A549 (cell line): ENCODE measurements at regions not wholly inside any gene's neighbourhood (a gene's known extent, or its start where the extent isn't known, plus 50 kb on each side); places are given as distances from the start of the nearest gene placed in this dataset.

Experiments
- ATAC-seq, 2 experiments: fragments of 200-7000 bp in 1 of 2; fragments of >200 bp in 1 of 2; cut with Nextera tagmentation in 1 of 2; cut with Tn5 transposase in 1 of 2; 3 replicates each; pipeline versions ENCODE4 v1.8.0 to v1.9.1; 2018 to 2020; ENCODE audit warnings: mild to moderate bottlenecking in 1 of 2, moderate library complexity in 1 of 2
- CTCF ChIA-PET: fragments of 300-600 bp; sonication (Branson Sonifier 250); formaldehyde crosslinking; extraction: SDS; loops from one replicate; lab custom pipeline; 2021; ENCODE audit warnings: antibody characterized with exemption, inconsistent platforms; lab: Yijun Ruan, JAX
- POLR2A ChIA-PET: fragments of 350-600 bp; formaldehyde crosslinking; extraction: SDS; loops from one replicate; lab custom pipeline; 2021; ENCODE audit warnings: antibody characterized with exemption, inconsistent platforms; lab: Yijun Ruan, JAX
- DNase-seq, 2 experiments: peaks; one replicate each; pipeline versions ENCODE4 v3.0.0 to v3.0.0-alpha.2; 2011 to 2016; ENCODE audit warnings: low read depth in 1 of 2, low spot score in 1 of 2
- FAIRE-seq: peaks from 2 replicates; lab custom pipeline; 2011; peaks lifted over from hg19 to GRCh38; lab: Jason Lieb, UNC
- H3K27ac ChIP-seq, 2 experiments: fragments of >200 bp; sonication (Bioruptor Twin); formaldehyde crosslinking; 3 replicates each; pipeline ENCODE4 v1.5.1; 2016 to 2017
- H3K4me1 ChIP-seq: fragments of >200 bp; sonication (Bioruptor Twin); formaldehyde crosslinking; 3 replicates; pipeline ENCODE4 v1.6.1; 2016
- H3K4me2 ChIP-seq: fragments of >200 bp; sonication (Bioruptor Twin); formaldehyde crosslinking; 3 replicates; pipeline ENCODE4 v1.6.1; 2016
- H3K4me3 ChIP-seq: fragments of >200 bp; sonication (Bioruptor Twin); formaldehyde crosslinking; 3 replicates; pipeline ENCODE4 v1.5.1; 2016
- H3K9me3 ChIP-seq: fragments of >200 bp; sonication (Bioruptor Twin); formaldehyde crosslinking; 3 replicates; pipeline ENCODE4 v1.6.1; 2016
- ATOH8 ChIP-seq: fragments of 250-450 bp; sonication (Bioruptor Pico); IDR thresholded peaks from 2 replicates; pipeline ENCODE4 v1.5.0; 2020; ENCODE audit warnings: low read depth, mild to moderate bottlenecking, moderate library complexity
- BHLHE40 ChIP-seq: IDR thresholded peaks from 2 replicates; pipeline ENCODE4 v1.6.1; 2012; ENCODE audit warnings: low read depth, low read length, inconsistent platforms
- CBX2 ChIP-seq: fragments of 200-600 bp; sonication (generic); IDR thresholded peaks from 2 replicates; pipeline ENCODE4 v1.6.1; 2016; ENCODE audit warnings: low read depth, mild to moderate bottlenecking, borderline replicate concordance
- CBX8 ChIP-seq: fragments of 200-600 bp; sonication (generic); IDR thresholded peaks from 2 replicates; pipeline ENCODE4 v1.6.1; 2016
- CHD4 ChIP-seq: fragments of 200-600 bp; sonication (generic); IDR thresholded peaks from 2 replicates; pipeline ENCODE4 v1.6.1; 2016; ENCODE audit warnings: antibody characterized with exemption, mild to moderate bottlenecking, borderline replicate concordance
- EHF ChIP-seq: fragments of 250-450 bp; sonication (Bioruptor Pico); IDR thresholded peaks from 2 replicates; pipeline ENCODE4 v1.5.0; 2020; ENCODE audit warnings: mild to moderate bottlenecking
- EHMT2 ChIP-seq: fragments of 200-600 bp; sonication (generic); IDR thresholded peaks from 2 replicates; pipeline ENCODE4 v1.6.1; 2016; ENCODE audit warnings: antibody characterized with exemption, low read depth, mild to moderate bottlenecking, moderate library complexity
- ELK1 ChIP-seq: fragments of 150-350 bp; IDR thresholded peaks from 2 replicates; pipeline ENCODE4 v1.6.1; 2014; ENCODE audit warnings: low read depth, mild to moderate bottlenecking, low read length
- ESRRA ChIP-seq: fragments of 150-350 bp; IDR thresholded peaks from 2 replicates; pipeline ENCODE4 v1.6.1; 2014; ENCODE audit warnings: mild to moderate bottlenecking, low read length, borderline replicate concordance
- FOSB ChIP-seq: fragments of 250-450 bp; sonication (Bioruptor Pico); IDR thresholded peaks from 2 replicates; pipeline ENCODE4 v1.5.0; 2020; ENCODE audit warnings: mild to moderate bottlenecking, moderate library complexity
- GATA3 ChIP-seq: IDR thresholded peaks from 2 replicates; pipeline ENCODE4 v1.6.1; 2012; ENCODE audit warnings: borderline replicate concordance
- HOXA7 ChIP-seq: fragments of 250-450 bp; sonication (Bioruptor Pico); IDR thresholded peaks from 2 replicates; pipeline ENCODE4 v1.5.0; 2020; ENCODE audit warnings: mild to moderate bottlenecking, moderate library complexity
- HOXB13 ChIP-seq: fragments of 250-450 bp; sonication (Bioruptor Pico); IDR thresholded peaks from 2 replicates; pipeline ENCODE4 v1.5.0; 2020; ENCODE audit warnings: low read depth, mild to moderate bottlenecking, moderate library complexity
- HOXB5 ChIP-seq: fragments of 250-450 bp; sonication (Bioruptor Pico); IDR thresholded peaks from 2 replicates; pipeline ENCODE4 v1.5.0; 2020; ENCODE audit warnings: mild to moderate bottlenecking, moderate library complexity
- JUN ChIP-seq, 2 experiments: fragments of >200 bp; sonication (Bioruptor Twin); formaldehyde crosslinking; IDR thresholded peaks; 2 replicates in 1 of 2; 3 replicates in 1 of 2; pipeline ENCODE4 v1.6.1; 2016 to 2017
- JUNB ChIP-seq: fragments of >200 bp; sonication (Bioruptor Twin); formaldehyde crosslinking; IDR thresholded peaks from 2 replicates; pipeline ENCODE4 v1.6.1; 2016
- KDM5A ChIP-seq: fragments of 200-600 bp; sonication (generic); IDR thresholded peaks from 2 replicates; pipeline ENCODE4 v1.6.1; 2016; ENCODE audit warnings: antibody characterized with exemption, mild to moderate bottlenecking
- MAFK ChIP-seq: fragments of 450-650 bp; IDR thresholded peaks from 2 replicates; pipeline ENCODE4 v1.6.1; 2014; ENCODE audit not compliant: partially characterized antibody
- MAZ ChIP-seq: fragments of 150-350 bp; IDR thresholded peaks from 2 replicates; pipeline ENCODE4 v1.6.1; 2014; ENCODE audit warnings: antibody characterized with exemption, low read depth, low read length, borderline replicate concordance
- MYC ChIP-seq: IDR thresholded peaks from 2 replicates; pipeline ENCODE4 v1.6.1; 2012; ENCODE audit warnings: mild to moderate bottlenecking, inconsistent platforms, low read length, improper control_type of control experiment, borderline replicate concordance
- PBX3 ChIP-seq: IDR thresholded peaks from 2 replicates; pipeline ENCODE4 v1.6.1; 2012
- POLR2A ChIP-seq: IDR thresholded peaks from 2 replicates; pipeline ENCODE4 v1.6.1; 2012; ENCODE audit warnings: mild to moderate bottlenecking, low read length
- POLR2AphosphoS2 ChIP-seq: conservative IDR thresholded peaks from 2 replicates; pipeline ENCODE4 v1.6.1; 2012; ENCODE audit warnings: low read length, improper control_type of control experiment, inconsistent platforms
- RARB ChIP-seq: fragments of 250-450 bp; sonication (Bioruptor Pico); IDR thresholded peaks from 2 replicates; pipeline ENCODE4 v1.8.0; 2021; ENCODE audit warnings: mild to moderate bottlenecking, moderate library complexity
- RFX5 ChIP-seq: fragments of 450-650 bp; IDR thresholded peaks from 2 replicates; pipeline ENCODE4 v1.7.1; 2014; ENCODE audit warnings: antibody characterized with exemption, mild to moderate bottlenecking, moderate library complexity
- RNF2 ChIP-seq: fragments of 200-600 bp; sonication (generic); IDR thresholded peaks from 2 replicates; pipeline ENCODE4 v1.6.1; 2016; ENCODE audit warnings: low read depth, mild to moderate bottlenecking, antibody characterized with exemption, moderate library complexity, borderline replicate concordance
- TFCP2L1 ChIP-seq: fragments of 250-450 bp; sonication (Bioruptor Pico); IDR thresholded peaks from 2 replicates; pipeline ENCODE4 v1.5.0; 2021; ENCODE audit warnings: mild to moderate bottlenecking
- ZNF302 ChIP-seq: fragments of 250-450 bp; sonication (Bioruptor Pico); IDR thresholded peaks from 2 replicates; pipeline ENCODE4 v1.9.0; 2021; ENCODE audit warnings: inconsistent platforms, mild to moderate bottlenecking, moderate library complexity
- ZSCAN20 ChIP-seq: fragments of 250-450 bp; sonication (Bioruptor Pico); IDR thresholded peaks from 2 replicates; pipeline ENCODE4 v1.8.0; 2022; ENCODE audit warnings: mild to moderate bottlenecking, moderate library complexity
- WGBS: methylation state at CpG from one replicate; pipeline ENCODE4 v1.1.6; 2017; ENCODE audit errors: missing lambda C conversion rate; 5-methylcytosine and 5-hydroxymethylcytosine counted together
- TF ChIP-seq, protein P1 (sequence below): fragments of 450-650 bp; IDR thresholded peaks from 2 replicates; pipeline ENCODE4 v1.6.1; 2014; ENCODE audit warnings: antibody characterized with exemption

DNA sequence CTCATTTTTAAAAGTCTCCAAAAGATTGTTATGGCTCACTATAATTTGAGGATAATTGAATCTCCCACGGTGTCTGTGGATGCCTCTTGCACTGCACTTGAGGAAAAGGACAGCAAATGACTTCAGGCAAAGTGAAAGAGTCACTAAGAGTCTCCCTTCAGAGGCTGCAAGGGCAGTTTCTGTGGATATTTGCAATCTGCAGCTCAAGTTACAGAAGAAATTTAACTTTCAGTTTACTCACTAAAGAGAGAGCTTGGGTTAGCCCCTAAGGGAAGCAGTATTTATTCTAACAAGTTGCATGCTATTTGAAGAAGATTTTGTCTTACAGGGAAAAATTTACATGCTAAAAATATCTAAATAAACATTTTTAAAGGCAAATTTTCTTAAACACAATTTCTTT lies 912.0 kb upstream of the TENM3 start:
- TF ChIP-seq EHMT2 (no peak), MAFK (no peak), ATOH8 (CRISPR knock-in tag) (no peak), ELK1 (no peak), RFX5 (no peak), RNF2 (no peak), ZNF302 (no peak), FOSB (no peak), CBX8 (no peak), MYC (no peak), PBX3 (no peak), CBX2 (no peak), ZSCAN20 (CRISPR knock-in tag) (no peak)
- TF ChIP-seq, protein P1, sequence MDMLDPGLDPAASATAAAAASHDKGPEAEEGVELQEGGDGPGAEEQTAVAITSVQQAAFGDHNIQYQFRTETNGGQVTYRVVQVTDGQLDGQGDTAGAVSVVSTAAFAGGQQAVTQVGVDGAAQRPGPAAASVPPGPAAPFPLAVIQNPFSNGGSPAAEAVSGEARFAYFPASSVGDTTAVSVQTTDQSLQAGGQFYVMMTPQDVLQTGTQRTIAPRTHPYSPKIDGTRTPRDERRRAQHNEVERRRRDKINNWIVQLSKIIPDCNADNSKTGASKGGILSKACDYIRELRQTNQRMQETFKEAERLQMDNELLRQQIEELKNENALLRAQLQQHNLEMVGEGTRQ: no peak
- TF ChIP-seq, all 56 proteins: peak for 0
- Histone ChIP-seq H3K27ac (no peak overlapping the region), H3K4me2 (no peak overlapping the region), H3K4me3 (no peak overlapping the region), H3K9me3 (no peaks in the 10 kb centered on the region), H3K4me1 (no peaks in the 10 kb centered on the region)
- CTCF ChIA-PET: no interaction called here
- WGBS: 0% methylated on average over 1 of the region's 1 CpG
- ATAC-seq (no peak), FAIRE-seq (no peak), DNase-seq (no peak)
- POLR2A ChIA-PET: no interaction called here

DNA sequence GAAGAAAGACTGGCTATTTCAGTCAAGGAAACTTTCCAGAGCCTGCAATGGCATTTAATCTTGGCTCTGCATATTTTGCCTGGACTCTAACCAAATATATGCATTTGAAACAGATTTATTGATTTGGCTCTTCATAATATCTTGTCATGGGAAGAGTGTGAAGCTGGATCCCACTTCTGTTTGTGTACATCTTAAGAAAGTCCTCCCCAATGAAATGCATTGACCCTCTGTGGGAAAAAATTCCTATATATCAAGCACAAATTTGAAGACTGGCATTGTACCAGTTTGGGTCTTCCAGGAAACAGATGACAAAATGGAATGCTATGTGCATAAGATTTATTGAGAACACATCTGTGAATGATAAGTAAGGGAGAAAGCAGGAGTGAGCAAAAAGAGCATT lies 897.3 kb upstream of the TENM3 start:
- Histone ChIP-seq H3K4me1 (no peaks in the 10 kb centered on the region), H3K9me3 (no peaks in the 10 kb centered on the region), H3K4me3 (no peak overlapping the region), H3K4me2 (no peak overlapping the region), H3K27ac (no peak overlapping the region)
- POLR2A ChIA-PET: no interaction called here
- CTCF ChIA-PET: no interaction called here
- no peak for DNase-seq
- no peak for FAIRE-seq
- TF ChIP-seq TFCP2L1 (no peak), HOXA7 (CRISPR knock-in tag) (no peak), RARB (no peak), MAFK (no peak), CHD4 (no peak), HOXB5 (no peak)
- ATAC-seq: no peak

- WGBS: under 1% methylated on average over 9 of the region's 9 CpGs
- no peak overlapping the region for H3K4me2 ChIP-seq
- TF ChIP-seq JUNB: no peak
- no peak for TF ChIP-seq HOXB13
- TF ChIP-seq POLR2A: no peak
- TF ChIP-seq MAFK: no peak
- no peak for TF ChIP-seq RNF2
- TF ChIP-seq MAZ: no peak
- TF ChIP-seq ESRRA: no peak
- no peak for TF ChIP-seq BHLHE40
- TF ChIP-seq EHF (CRISPR knock-in tag): no peak
- TF ChIP-seq POLR2AphosphoS2: no peak
- TF ChIP-seq GATA3: no peak
- TF ChIP-seq JUN (IDR thresholded peaks at IDR 0.05): no peak
- no peak for TF ChIP-seq KDM5A
- no peak for TF ChIP-seq RFX5
- no peak overlapping the region for H3K4me3 ChIP-seq
- FAIRE-seq: no peak
- DNase-seq: no peak
- H3K4me1 ChIP-seq: no peaks in the 10 kb centered on the region
- POLR2A ChIA-PET: no interaction called here
- ATAC-seq: no peak
- no peaks in the 10 kb centered on the region for H3K9me3 ChIP-seq
- H3K27ac ChIP-seq: no peak overlapping the region
- CTCF ChIA-PET: no interaction called here
Measured at GRCh38 chr4:181350615-181351415, 892.4 kb upstream of the TENM3 start.
